Lower leg skin (tissue), 4 donors: ENCODE measurements at regions not wholly inside any gene's neighbourhood (a gene's known extent, or its start where the extent isn't known, plus 50 kb on each side); places are given as distances from the start of the nearest gene placed in this dataset.

Experiments used
- DNase-seq, 2 donors: peaks; one replicate each; pipeline ENCODE4 v3.0.0-alpha.2; 2019; ENCODE audit warnings: low spot score in 2 of 2
- H3K4me3 ChIP-seq: fragments of 200-600 bp; sonication (generic); 2 replicates; pipeline ENCODE4 v1.5.1; 2017; ENCODE audit warnings: mild to moderate bottlenecking, low read depth; ENCODE audit not compliant: poor library complexity, severe bottlenecking
- POLR2A ChIP-seq, 2 donors: fragments of 450-650 bp; IDR thresholded peaks; one replicate each; pipeline ENCODE4 v1.6.1; 2016 to 2017; ENCODE audit warnings: antibody characterized with exemption in 2 of 2, mild to moderate bottlenecking in 1 of 2, moderate library complexity in 1 of 2
- WGBS, 2 donors: methylation state at CpG; one replicate each; pipeline ENCODE4 v1.1.5; 2018; 5-methylcytosine and 5-hydroxymethylcytosine counted together
- intact Hi-C: fragments of 100-400 bp; cut with DNase I; formaldehyde crosslinking; loops from one replicate; pipeline ENCODE4 v1.15.0; 2023; ENCODE audit warnings: low total_unique reads
- TF ChIP-seq, protein P1 (sequence below), 3 donors: fragments of 450-650 bp; IDR thresholded peaks; one replicate each; pipeline ENCODE4 v1.5.1; 2016; ENCODE audit warnings: antibody characterized with exemption in 3 of 3, mild to moderate bottlenecking in 3 of 3, moderate library complexity in 2 of 3

DNA sequence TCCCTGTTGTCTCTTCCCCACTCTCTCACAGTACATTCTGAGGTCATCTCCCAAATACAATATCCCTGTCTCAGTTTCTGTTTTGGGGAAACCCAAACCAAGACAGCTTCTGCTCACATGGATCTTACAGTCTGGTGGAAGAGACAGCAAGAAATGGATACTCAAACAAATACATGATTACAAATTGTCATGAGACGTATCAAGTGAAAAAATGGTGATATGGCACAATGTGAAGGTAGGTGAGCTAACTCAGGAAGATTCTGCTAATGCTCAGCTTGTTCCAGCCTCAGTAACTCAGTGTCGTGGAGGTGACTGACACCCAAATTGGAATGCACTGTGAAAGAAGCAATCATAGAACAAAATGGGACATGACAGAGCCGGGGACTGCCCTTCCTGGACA is 68.3 kb downstream of the CHST1 start:
- H3K4me3 ChIP-seq: no peak overlapping the region
- DNase-seq: no peak
- 58 to 76% methylated on average over 3 of the region's 3 CpGs for WGBS, 2 donors
- intact Hi-C loops: no loop called here
- TF ChIP-seq POLR2A (IDR thresholded peaks at IDR 0.05): no peak
- TF ChIP-seq, protein P1, sequence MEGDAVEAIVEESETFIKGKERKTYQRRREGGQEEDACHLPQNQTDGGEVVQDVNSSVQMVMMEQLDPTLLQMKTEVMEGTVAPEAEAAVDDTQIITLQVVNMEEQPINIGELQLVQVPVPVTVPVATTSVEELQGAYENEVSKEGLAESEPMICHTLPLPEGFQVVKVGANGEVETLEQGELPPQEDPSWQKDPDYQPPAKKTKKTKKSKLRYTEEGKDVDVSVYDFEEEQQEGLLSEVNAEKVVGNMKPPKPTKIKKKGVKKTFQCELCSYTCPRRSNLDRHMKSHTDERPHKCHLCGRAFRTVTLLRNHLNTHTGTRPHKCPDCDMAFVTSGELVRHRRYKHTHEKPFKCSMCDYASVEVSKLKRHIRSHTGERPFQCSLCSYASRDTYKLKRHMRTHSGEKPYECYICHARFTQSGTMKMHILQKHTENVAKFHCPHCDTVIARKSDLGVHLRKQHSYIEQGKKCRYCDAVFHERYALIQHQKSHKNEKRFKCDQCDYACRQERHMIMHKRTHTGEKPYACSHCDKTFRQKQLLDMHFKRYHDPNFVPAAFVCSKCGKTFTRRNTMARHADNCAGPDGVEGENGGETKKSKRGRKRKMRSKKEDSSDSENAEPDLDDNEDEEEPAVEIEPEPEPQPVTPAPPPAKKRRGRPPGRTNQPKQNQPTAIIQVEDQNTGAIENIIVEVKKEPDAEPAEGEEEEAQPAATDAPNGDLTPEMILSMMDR (IDR thresholded peaks at IDR 0.05): no peak

- TF ChIP-seq, protein P1 (IDR thresholded peaks at IDR 0.05): no peak
- TF ChIP-seq POLR2A (IDR thresholded peaks at IDR 0.05): no peak
- no peak overlapping the region for H3K4me3 ChIP-seq
- DNase-seq: peak in 1 of 2 donors; percentile 68
- intact Hi-C loops: no loop called here
- WGBS, 2 donors: 69 to 71% methylated on average over 6 of the region's 6 CpGs
Measured at GRCh38 chr11:45596571-45596970, 68.9 kb downstream of the CHST1 start.

DNA sequence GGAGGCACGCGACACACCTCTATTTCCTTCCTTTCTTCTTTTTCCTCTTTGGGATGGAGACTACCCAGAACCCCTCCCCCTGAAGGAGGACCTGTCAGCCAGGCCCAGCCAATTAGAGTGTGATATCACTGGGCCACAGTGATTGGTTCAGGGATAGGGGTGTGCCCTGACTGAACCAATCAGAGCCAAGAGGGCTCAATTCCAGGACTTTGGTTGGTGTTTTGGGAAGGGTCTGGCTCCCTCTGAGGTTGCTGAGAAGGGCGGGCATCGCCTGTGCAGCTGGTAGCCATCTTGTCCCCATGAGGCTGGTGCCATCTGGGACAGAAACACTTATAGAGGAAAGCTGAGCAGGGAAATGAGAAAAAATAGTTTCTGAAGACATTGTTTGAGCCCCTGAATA is 71.4 kb downstream of the CHST1 start:
- TF ChIP-seq, protein P1 (IDR thresholded peaks at IDR 0.05): no peak
- TF ChIP-seq POLR2A (IDR thresholded peaks at IDR 0.05): no peak
- 88 to 90% methylated on average over 4 of the region's 4 CpGs for WGBS, 2 donors
- intact Hi-C loops: no loop called here
- H3K4me3 ChIP-seq: no peak overlapping the region
- DNase-seq: peak in 1 of 2 donors; percentile 15

DNA sequence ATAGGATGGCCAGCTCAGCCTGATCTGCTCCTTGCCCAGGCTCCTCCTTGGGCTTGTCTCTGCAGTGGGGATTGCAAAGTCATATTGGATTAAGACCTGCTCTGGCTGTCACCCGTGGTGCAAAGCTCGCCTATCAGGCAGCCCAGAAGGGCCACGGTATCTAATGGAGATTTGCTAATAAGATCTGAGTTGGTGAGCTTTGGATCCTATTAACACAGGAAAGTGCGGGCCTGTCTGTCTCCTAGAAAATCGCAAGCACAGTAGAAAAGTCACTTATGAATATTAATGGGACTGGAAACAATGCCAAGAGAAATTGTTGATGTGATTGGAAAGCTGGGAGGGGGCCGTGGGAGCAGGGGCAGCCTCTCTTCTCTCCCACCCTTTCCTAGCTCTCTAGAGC is 72.8 kb downstream of the CHST1 start:
- intact Hi-C loops: no loop called here
- H3K4me3 ChIP-seq: no peak overlapping the region
- TF ChIP-seq, protein P1 (IDR thresholded peaks at IDR 0.05): no peak
- TF ChIP-seq POLR2A (IDR thresholded peaks at IDR 0.05): no peak
- 67 to 74% methylated on average over 6 of the region's 6 CpGs for WGBS, 2 donors
- DNase-seq: peak in 1 of 2 donors; percentile 66

DNA sequence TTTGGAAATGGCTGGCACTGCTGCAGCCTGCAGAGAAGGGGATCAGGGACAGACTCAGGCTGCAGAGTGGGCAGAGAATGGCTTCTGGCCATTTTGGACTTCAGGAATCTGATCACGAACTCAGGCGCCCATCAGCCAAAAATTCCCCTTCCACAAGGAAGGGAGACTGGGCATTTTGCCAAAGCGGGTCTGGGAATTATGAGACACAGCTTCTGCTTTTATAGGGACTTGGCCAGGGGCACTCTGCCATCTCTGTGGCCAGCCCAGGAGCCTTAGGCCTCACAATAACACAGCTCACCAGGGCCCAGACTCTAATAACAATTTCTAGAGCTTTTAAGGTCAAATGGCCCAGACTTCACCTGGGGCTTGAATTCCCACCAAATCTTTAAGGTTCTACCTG is 74.7 kb downstream of the CHST1 start:
- intact Hi-C loops: no loop called here
- TF ChIP-seq, protein P1 (IDR thresholded peaks at IDR 0.05): no peak
- TF ChIP-seq POLR2A (IDR thresholded peaks at IDR 0.05): no peak
- DNase-seq: peak in 1 of 2 donors; percentile 63
- H3K4me3 ChIP-seq: no peak overlapping the region
- WGBS, 2 donors: 34 to 43% methylated on average over 3 of the region's 3 CpGs

DNA sequence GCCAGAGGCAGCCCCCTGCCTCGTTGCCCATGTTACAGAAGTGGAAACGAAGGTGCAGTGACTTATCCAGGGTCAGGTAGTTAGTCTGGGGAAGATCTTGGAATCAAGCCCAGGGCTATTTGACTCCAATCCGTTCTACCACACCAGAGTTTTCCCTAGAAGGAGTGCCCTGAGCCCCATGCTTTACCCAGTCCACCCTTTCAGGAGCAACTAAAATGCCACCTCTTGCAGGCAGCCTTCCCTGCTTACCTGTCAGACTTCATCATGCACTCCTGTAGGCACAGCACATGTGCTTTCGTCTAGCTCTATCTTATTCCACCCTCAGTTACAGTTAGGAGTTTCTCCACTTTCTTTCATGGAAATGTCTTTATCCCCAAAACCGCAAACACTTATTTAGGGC is 80.2 kb downstream of the CHST1 start:
- no peak for DNase-seq
- no peak for TF ChIP-seq POLR2A (IDR thresholded peaks at IDR 0.05)
- TF ChIP-seq, protein P1 (IDR thresholded peaks at IDR 0.05): no peak
- intact Hi-C loops: no loop called here
- 52 to 55% methylated on average over 5 of the region's 5 CpGs for WGBS, 2 donors
- no peak overlapping the region for H3K4me3 ChIP-seq
